ENCODE measurements at regions not wholly inside any gene's neighbourhood (a gene's known extent, or its start where the extent isn't known, plus 50 kb on each side); places are given as distances from the start of the nearest gene placed in this dataset.

DNA sequence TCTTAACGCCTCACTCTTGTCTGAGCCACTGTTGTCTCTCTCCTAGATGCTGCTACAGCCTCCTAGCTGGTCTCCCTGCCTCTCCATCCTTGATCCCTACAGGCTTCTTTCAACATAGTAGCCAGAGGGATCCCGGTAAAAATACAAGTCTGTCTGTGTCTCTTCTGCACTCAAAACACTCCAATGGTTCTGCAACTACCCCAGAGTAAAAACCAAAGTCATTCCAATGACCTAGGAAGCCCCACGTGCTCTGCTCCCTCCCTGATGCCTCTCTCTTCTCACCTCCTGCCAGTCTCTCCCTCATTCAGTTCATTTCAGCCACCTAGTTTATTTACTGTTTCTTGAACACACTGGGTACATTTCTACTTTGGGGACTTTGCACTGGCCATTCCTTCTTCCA, 135.2 kb downstream of the NPIPB5 start:
- TF ChIP-seq, protein P1, sequence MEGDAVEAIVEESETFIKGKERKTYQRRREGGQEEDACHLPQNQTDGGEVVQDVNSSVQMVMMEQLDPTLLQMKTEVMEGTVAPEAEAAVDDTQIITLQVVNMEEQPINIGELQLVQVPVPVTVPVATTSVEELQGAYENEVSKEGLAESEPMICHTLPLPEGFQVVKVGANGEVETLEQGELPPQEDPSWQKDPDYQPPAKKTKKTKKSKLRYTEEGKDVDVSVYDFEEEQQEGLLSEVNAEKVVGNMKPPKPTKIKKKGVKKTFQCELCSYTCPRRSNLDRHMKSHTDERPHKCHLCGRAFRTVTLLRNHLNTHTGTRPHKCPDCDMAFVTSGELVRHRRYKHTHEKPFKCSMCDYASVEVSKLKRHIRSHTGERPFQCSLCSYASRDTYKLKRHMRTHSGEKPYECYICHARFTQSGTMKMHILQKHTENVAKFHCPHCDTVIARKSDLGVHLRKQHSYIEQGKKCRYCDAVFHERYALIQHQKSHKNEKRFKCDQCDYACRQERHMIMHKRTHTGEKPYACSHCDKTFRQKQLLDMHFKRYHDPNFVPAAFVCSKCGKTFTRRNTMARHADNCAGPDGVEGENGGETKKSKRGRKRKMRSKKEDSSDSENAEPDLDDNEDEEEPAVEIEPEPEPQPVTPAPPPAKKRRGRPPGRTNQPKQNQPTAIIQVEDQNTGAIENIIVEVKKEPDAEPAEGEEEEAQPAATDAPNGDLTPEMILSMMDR (conservative IDR thresholded peaks at IDR 0.05; ENCODE audit: low read length): no peak
- no peak for TF ChIP-seq EZH2phosphoT487 (IDR thresholded peaks at IDR 0.05; ENCODE audit: borderline replicate concordance, low read depth, low read length)

Data from OCI-LY7 (cell line).